ENCODE measurements at regions not wholly inside any gene's neighbourhood (a gene's known extent, or its start where the extent isn't known, plus 50 kb on each side); places are given as distances from the start of the nearest gene placed in this dataset.
A peak's percentile ranks its signal among the peaks of the same experiment; 100 is the strongest.

DNA sequence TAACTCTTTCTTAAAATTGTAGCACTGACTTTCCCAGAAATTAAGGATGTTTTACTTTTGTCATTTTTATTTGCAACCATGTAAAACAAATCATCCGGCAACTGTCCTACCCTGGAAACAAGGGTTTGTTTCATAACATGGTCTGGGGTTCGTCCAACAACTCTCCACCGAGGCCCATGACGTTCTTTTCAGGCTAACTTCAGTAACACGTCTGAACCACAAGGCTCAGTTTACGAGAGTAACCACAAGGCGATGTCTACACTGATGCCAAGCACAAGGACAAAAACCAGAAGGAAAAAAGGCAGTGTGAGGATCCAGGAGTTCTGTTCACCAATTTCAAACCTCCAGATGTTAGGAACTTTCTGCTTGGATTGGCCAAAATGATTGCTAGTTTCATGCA is 546.1 kb downstream of the NTRK3 start:
- Histone ChIP-seq H3K4me3 (no peak overlapping the region), H3K9me3 (no peaks in the 10 kb centered on the region), H3K4me1 (no peaks in the 10 kb centered on the region), H3K27ac (no peak overlapping the region), H3K27me3 (no peaks in the 10 kb centered on the region), H3K36me3 (no peaks in the 10 kb centered on the region)
- intact Hi-C loops (cut with DNase I; ENCODE audit: low total_unique reads): loop anchor here (10.0 kb wide), 1 partner anchor 74 kb away; no protein-coding TSS in a partner anchor
- DNase-seq (peak in 1 of 2 donors; percentile 25), ATAC-seq (peak in 1 of 2 donors; percentile 52)
- TF ChIP-seq, protein P1, sequence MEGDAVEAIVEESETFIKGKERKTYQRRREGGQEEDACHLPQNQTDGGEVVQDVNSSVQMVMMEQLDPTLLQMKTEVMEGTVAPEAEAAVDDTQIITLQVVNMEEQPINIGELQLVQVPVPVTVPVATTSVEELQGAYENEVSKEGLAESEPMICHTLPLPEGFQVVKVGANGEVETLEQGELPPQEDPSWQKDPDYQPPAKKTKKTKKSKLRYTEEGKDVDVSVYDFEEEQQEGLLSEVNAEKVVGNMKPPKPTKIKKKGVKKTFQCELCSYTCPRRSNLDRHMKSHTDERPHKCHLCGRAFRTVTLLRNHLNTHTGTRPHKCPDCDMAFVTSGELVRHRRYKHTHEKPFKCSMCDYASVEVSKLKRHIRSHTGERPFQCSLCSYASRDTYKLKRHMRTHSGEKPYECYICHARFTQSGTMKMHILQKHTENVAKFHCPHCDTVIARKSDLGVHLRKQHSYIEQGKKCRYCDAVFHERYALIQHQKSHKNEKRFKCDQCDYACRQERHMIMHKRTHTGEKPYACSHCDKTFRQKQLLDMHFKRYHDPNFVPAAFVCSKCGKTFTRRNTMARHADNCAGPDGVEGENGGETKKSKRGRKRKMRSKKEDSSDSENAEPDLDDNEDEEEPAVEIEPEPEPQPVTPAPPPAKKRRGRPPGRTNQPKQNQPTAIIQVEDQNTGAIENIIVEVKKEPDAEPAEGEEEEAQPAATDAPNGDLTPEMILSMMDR (IDR thresholded peaks at IDR 0.05 in 4 of 5, conservative IDR thresholded peaks at IDR 0.05 in 1 of 5): no peak
- TF ChIP-seq POLR2A (IDR thresholded peaks at IDR 0.05): no peak
- in situ Hi-C loops (cut with MboI; ENCODE audit: low sequenced_read_pairs in 4 of 4): no loop called here

DNA sequence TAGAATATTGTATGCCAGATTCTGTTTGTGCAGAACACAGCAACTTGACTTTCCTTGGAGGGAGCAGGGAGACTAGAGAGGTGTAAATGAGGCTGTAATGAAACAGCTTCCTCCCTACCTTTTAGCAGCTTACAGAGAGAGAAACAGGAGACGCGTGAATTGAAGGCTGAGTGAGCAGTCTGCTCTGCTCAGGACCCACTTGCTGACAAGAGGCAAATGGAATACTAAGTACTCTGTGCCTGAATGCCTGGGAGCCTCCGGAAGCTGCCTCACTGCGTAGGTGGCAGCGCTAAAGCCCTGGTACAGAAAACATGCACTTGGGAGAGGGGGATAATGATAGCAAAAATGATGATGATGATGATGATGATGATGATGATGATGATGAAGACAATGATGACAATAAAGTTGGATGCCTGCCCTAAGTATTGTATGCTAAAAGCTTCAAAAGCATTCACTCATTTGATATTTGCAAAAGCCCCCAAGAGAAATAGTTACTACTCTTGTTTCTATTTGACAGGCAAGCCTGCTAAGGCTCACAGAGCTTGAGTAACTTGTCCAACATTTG is 548.9 kb downstream of the NTRK3 start:
- Histone ChIP-seq H3K4me3 (no peak overlapping the region), H3K36me3 (no peaks in the 10 kb centered on the region), H3K4me1 (no peaks in the 10 kb centered on the region), H3K27ac (no peak overlapping the region), H3K9me3 (no peaks in the 10 kb centered on the region), H3K27me3 (no peaks in the 10 kb centered on the region)
- TF ChIP-seq, protein P1 (IDR thresholded peaks at IDR 0.05 in 4 of 5, conservative IDR thresholded peaks at IDR 0.05 in 1 of 5): no peak
- no peak for TF ChIP-seq POLR2A (IDR thresholded peaks at IDR 0.05)
- ATAC-seq (no peak), DNase-seq (no peak)
- intact Hi-C loops (cut with DNase I; ENCODE audit: low total_unique reads): no loop called here
- in situ Hi-C loops (cut with MboI; ENCODE audit: low sequenced_read_pairs in 4 of 4): no loop called here

- no peak overlapping the region for H3K4me3 ChIP-seq
- TF ChIP-seq, protein P1 (IDR thresholded peaks at IDR 0.05 in 4 of 5, conservative IDR thresholded peaks at IDR 0.05 in 1 of 5): no peak
- no peak for TF ChIP-seq POLR2A (IDR thresholded peaks at IDR 0.05)
- H3K36me3 ChIP-seq: no peaks in the 10 kb centered on the region
- H3K9me3 ChIP-seq: no peaks in the 10 kb centered on the region
- in situ Hi-C loops (cut with MboI; ENCODE audit: low sequenced_read_pairs in 4 of 4): no loop called here
- ATAC-seq (no peak), DNase-seq (no peak)
- intact Hi-C loops (cut with DNase I; ENCODE audit: low total_unique reads): no loop called here
- H3K27ac ChIP-seq: no peak overlapping the region
- no peaks in the 10 kb centered on the region for H3K27me3 ChIP-seq
- H3K4me1 ChIP-seq: no peaks in the 10 kb centered on the region
Observed at GRCh38 chr15:87707071-87707470, 549.5 kb downstream of the NTRK3 start.

DNA sequence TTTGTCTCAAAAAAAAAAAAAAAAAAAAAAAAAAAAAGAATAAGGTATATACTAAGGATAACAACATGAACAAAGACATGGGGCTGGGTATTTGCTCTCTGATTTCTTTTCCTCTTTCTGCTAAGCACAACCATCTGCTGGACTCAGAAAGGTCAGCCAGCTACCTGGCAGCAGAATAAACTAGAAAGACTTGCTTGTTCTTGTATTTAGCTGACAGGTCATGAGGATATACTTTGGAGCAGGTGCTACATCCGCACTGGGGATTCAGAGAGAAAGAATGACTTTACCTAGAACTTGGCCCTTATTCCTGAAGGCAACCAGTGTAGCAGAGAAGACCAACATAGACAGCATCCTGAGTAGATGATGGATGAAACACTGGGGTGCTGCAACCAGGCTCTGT is 550.5 kb downstream of the NTRK3 start:
- no peaks in the 10 kb centered on the region for H3K9me3 ChIP-seq
- intact Hi-C loops (cut with DNase I; ENCODE audit: low total_unique reads) (no loop called here), in situ Hi-C loops (cut with MboI; ENCODE audit: low sequenced_read_pairs in 4 of 4) (no loop called here)
- no peak overlapping the region for H3K27ac ChIP-seq
- no peak overlapping the region for H3K4me3 ChIP-seq
- DNase-seq (no peak), ATAC-seq (no peak)
- no peaks in the 10 kb centered on the region for H3K36me3 ChIP-seq
- no peaks in the 10 kb centered on the region for H3K4me1 ChIP-seq
- TF ChIP-seq POLR2A (IDR thresholded peaks at IDR 0.05): no peak
- TF ChIP-seq, protein P1 (IDR thresholded peaks at IDR 0.05 in 4 of 5, conservative IDR thresholded peaks at IDR 0.05 in 1 of 5): no peak
- no peaks in the 10 kb centered on the region for H3K27me3 ChIP-seq

- no peak overlapping the region for H3K27ac ChIP-seq
- H3K4me3 ChIP-seq: no peak overlapping the region
- intact Hi-C loops (cut with DNase I; ENCODE audit: low total_unique reads): no loop called here
- H3K27me3 ChIP-seq: no peaks in the 10 kb centered on the region
- no peaks in the 10 kb centered on the region for H3K4me1 ChIP-seq
- in situ Hi-C loops (cut with MboI; ENCODE audit: low sequenced_read_pairs in 4 of 4): no loop called here
- ATAC-seq (no peak), DNase-seq (no peak)
- no peaks in the 10 kb centered on the region for H3K36me3 ChIP-seq
- TF ChIP-seq POLR2A (IDR thresholded peaks at IDR 0.05): no peak
- TF ChIP-seq, protein P1 (IDR thresholded peaks at IDR 0.05 in 4 of 5, conservative IDR thresholded peaks at IDR 0.05 in 1 of 5): no peak
- H3K9me3 ChIP-seq: no peaks in the 10 kb centered on the region
Observed at GRCh38 chr15:87704276-87704675, 552.3 kb downstream of the NTRK3 start.
